Epithelial cell of prostate (primary cell): ENCODE measurements at regions not wholly inside any gene's neighbourhood (a gene's known extent, or its start where the extent isn't known, plus 50 kb on each side); places are given as distances from the start of the nearest gene placed in this dataset.

Experiments used
- DNase-seq: peaks from one replicate; pipeline ENCODE4 v3.0.0-alpha.2; 2011; ENCODE audit warnings: low read depth, low spot score
- H3K27ac ChIP-seq: fragments of 450-650 bp; 2 replicates; pipeline ENCODE4 v1.5.1; 2017; ENCODE audit warnings: mild to moderate bottlenecking

GRCh38 chr16:9401173-9401572 lies 309.7 kb downstream of the HAPSTR1 start:
- H3K27ac ChIP-seq = no peak overlapping the region

GRCh38 chr16:9402293-9402860 lies 310.9 kb downstream of the HAPSTR1 start:
- DNase-seq = no peak
- H3K27ac ChIP-seq = no peak overlapping the region

More at GRCh38 chr16:9401173-9401572, 309.7 kb downstream of the HAPSTR1 start:
- DNase-seq = no peak

GRCh38 chr16:9404811-9405210 lies 313.4 kb downstream of the HAPSTR1 start:
- no peak for DNase-seq
- no peak overlapping the region for H3K27ac ChIP-seq

- no peak overlapping the region for H3K27ac ChIP-seq
- no peak for DNase-seq
These were observed 314.7 kb downstream of the HAPSTR1 start for GRCh38 chr16:9406038-9406712.

- no peak for DNase-seq
- no peak overlapping the region for H3K27ac ChIP-seq
These were observed 315.8 kb downstream of the HAPSTR1 start for GRCh38 chr16:9407206-9407758.

- no peak overlapping the region for H3K27ac ChIP-seq
- no peak for DNase-seq
These were observed 316.9 kb downstream of the HAPSTR1 start for GRCh38 chr16:9408297-9408878.

- no peak for DNase-seq
These were observed 318.4 kb downstream of the HAPSTR1 start for GRCh38 chr16:9409560-9410493.

GRCh38 chr16:9411426-9411825 lies 320.0 kb downstream of the HAPSTR1 start:
- DNase-seq = no peak
- H3K27ac ChIP-seq = no peak overlapping the region

More at GRCh38 chr16:9409560-9410493, 318.4 kb downstream of the HAPSTR1 start:
- no peak overlapping the region for H3K27ac ChIP-seq

- DNase-seq = no peak
- no peak overlapping the region for H3K27ac ChIP-seq
These were observed 320.8 kb downstream of the HAPSTR1 start for GRCh38 chr16:9412031-9412914.

- no peak for DNase-seq
- no peak overlapping the region for H3K27ac ChIP-seq
These were observed 321.4 kb downstream of the HAPSTR1 start for GRCh38 chr16:9412915-9413264.

GRCh38 chr16:9415545-9415944 lies 324.1 kb downstream of the HAPSTR1 start:
- H3K27ac ChIP-seq = no peak overlapping the region
- DNase-seq = no peak

- DNase-seq = no peak
- H3K27ac ChIP-seq = no peak overlapping the region
These were observed 326.5 kb downstream of the HAPSTR1 start for GRCh38 chr16:9417898-9418297.

GRCh38 chr16:9419161-9419560 lies 327.7 kb downstream of the HAPSTR1 start:
- H3K27ac ChIP-seq = no peak overlapping the region

GRCh38 chr16:9422762-9423513 lies 331.5 kb downstream of the HAPSTR1 start:
- no peak overlapping the region for H3K27ac ChIP-seq
- DNase-seq = no peak

More at GRCh38 chr16:9419161-9419560, 327.7 kb downstream of the HAPSTR1 start:
- DNase-seq = no peak

- no peak overlapping the region for H3K27ac ChIP-seq
These were observed 333.8 kb downstream of the HAPSTR1 start for GRCh38 chr16:9425236-9425635.

GRCh38 chr16:9428355-9429005 lies 337.0 kb downstream of the HAPSTR1 start:
- no peak overlapping the region for H3K27ac ChIP-seq

More at GRCh38 chr16:9425236-9425635, 333.8 kb downstream of the HAPSTR1 start:
- no peak for DNase-seq

GRCh38 chr16:9429646-9430330 lies 338.3 kb downstream of the HAPSTR1 start:
- no peak overlapping the region for H3K27ac ChIP-seq
- DNase-seq = no peak

More at GRCh38 chr16:9428355-9429005, 337.0 kb downstream of the HAPSTR1 start:
- no peak for DNase-seq

- DNase-seq = no peak
- no peak overlapping the region for H3K27ac ChIP-seq
These were observed 343.2 kb downstream of the HAPSTR1 start for GRCh38 chr16:9434659-9435058.
